ENCODE measurements at regions not wholly inside any gene's neighbourhood (a gene's known extent, or its start where the extent isn't known, plus 50 kb on each side); places are given as distances from the start of the nearest gene placed in this dataset.

DNA sequence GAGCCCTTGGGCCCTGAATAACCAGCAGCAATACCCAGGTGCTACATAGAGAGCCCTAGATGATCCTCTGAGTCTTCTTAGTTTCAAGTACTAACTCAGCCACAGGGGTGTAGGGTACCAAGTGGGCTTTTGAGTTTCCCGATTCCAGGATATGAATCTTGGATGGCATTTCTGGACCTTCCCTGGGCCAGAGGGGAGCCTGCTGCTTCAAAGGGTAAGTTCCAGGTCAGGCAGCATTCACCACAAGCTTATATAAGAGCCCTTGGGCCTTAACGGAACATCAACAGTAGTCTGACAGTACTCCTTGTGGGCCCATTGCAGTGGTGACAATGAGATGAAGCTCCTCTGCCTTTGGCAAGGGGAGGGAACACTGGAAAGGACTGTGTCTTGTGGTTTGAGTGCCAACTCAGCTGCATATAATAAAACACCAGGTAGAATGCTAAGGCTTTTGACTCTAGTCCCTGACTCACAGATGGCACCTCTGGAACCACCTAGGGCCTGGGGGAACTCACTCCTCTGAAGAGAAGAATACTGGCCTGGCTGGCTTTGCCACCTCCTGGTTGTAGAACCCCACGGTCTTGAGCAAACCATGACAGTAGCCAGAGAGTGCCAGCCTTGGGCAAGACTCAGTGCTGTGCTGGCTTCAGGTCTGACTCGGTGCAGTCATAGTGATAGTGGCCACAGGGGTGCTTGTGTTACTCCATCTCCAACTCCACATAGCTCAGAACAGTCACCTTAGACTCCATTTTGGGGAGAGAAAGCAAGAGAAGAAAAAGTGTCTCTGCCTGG is 235.7 kb downstream of the AKAIN1 start:
- no peaks in the 10 kb centered on the region for H3K27me3 ChIP-seq (replicated peaks; ENCODE audit: insufficient read depth, low read depth, low read length, poor library complexity)
- no peak overlapping the region for H3K4me3 ChIP-seq (ENCODE audit: low read depth, low read length, poor library complexity, severe bottlenecking)
- no peaks in the 10 kb centered on the region for H3K9me3 ChIP-seq (ENCODE audit: low read depth, low read length, poor library complexity, severe bottlenecking)
- TF ChIP-seq EZH2 (IDR thresholded peaks at IDR 0.05; ENCODE audit: borderline replicate concordance, low read depth, low read length, poor library complexity, severe bottlenecking) = no peak
- TF ChIP-seq, protein P1, sequence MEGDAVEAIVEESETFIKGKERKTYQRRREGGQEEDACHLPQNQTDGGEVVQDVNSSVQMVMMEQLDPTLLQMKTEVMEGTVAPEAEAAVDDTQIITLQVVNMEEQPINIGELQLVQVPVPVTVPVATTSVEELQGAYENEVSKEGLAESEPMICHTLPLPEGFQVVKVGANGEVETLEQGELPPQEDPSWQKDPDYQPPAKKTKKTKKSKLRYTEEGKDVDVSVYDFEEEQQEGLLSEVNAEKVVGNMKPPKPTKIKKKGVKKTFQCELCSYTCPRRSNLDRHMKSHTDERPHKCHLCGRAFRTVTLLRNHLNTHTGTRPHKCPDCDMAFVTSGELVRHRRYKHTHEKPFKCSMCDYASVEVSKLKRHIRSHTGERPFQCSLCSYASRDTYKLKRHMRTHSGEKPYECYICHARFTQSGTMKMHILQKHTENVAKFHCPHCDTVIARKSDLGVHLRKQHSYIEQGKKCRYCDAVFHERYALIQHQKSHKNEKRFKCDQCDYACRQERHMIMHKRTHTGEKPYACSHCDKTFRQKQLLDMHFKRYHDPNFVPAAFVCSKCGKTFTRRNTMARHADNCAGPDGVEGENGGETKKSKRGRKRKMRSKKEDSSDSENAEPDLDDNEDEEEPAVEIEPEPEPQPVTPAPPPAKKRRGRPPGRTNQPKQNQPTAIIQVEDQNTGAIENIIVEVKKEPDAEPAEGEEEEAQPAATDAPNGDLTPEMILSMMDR (conservative IDR thresholded peaks at IDR 0.05; ENCODE audit: low read depth, low read length) = no peak
- ChIA-PET CTCF (no interaction called here), POLR2A (ENCODE audit: low non-redundant PET) (no interaction called here)
- H3K36me3 ChIP-seq (ENCODE audit: insufficient read depth, low read length, poor library complexity, severe bottlenecking) = no peaks in the 10 kb centered on the region
- no peak overlapping the region for H3K27ac ChIP-seq (ENCODE audit: low read depth, low read length, poor library complexity, severe bottlenecking)
- BruUV-seq (replicated peaks) = no TSS peak
- no peaks in the 10 kb centered on the region for H3K4me1 ChIP-seq (ENCODE audit: insufficient read depth, low read length, poor library complexity, severe bottlenecking)
- no peak for DNase-seq (ENCODE audit: low spot score)
- intact Hi-C loops (cut with micrococcal nuclease; ENCODE audit: unreplicated experiment) = no loop called here

DNA sequence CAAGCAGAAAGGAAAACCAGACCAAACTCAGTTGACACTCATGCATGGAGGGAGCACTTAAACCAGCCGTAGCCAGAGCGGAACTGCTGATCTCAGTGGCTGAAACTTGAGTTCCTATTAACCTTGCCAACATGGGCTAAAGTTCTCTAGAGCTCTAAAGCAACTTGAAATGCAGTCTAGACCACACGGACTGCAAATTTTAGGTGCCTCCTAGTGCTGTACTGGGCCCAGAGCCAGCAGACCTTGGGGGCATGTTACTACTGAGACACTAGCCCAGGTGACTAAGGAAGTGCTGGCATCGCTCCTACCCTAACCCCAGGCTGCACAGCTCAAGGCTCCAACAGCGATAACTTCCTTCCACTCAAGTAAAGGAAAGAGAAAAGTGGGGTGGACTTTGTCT is 236.5 kb downstream of the AKAIN1 start:
- Histone ChIP-seq H3K4me1 (ENCODE audit: insufficient read depth, low read length, poor library complexity, severe bottlenecking) (no peaks in the 10 kb centered on the region), H3K27me3 (replicated peaks; ENCODE audit: insufficient read depth, low read depth, low read length, poor library complexity) (no peaks in the 10 kb centered on the region), H3K4me3 (ENCODE audit: low read depth, low read length, poor library complexity, severe bottlenecking) (no peak overlapping the region), H3K9me3 (ENCODE audit: low read depth, low read length, poor library complexity, severe bottlenecking) (no peaks in the 10 kb centered on the region), H3K36me3 (ENCODE audit: insufficient read depth, low read length, poor library complexity, severe bottlenecking) (no peaks in the 10 kb centered on the region), H3K27ac (ENCODE audit: low read depth, low read length, poor library complexity, severe bottlenecking) (no peak overlapping the region)
- ChIA-PET CTCF (no interaction called here), POLR2A (ENCODE audit: low non-redundant PET) (no interaction called here)
- TF ChIP-seq, protein P1 (conservative IDR thresholded peaks at IDR 0.05; ENCODE audit: low read depth, low read length) = no peak
- no peak for TF ChIP-seq EZH2 (IDR thresholded peaks at IDR 0.05; ENCODE audit: borderline replicate concordance, low read depth, low read length, poor library complexity, severe bottlenecking)
- BruUV-seq (replicated peaks) = no TSS peak
- intact Hi-C loops (cut with micrococcal nuclease; ENCODE audit: unreplicated experiment) = no loop called here
- DNase-seq (ENCODE audit: low spot score) = no peak

DNA sequence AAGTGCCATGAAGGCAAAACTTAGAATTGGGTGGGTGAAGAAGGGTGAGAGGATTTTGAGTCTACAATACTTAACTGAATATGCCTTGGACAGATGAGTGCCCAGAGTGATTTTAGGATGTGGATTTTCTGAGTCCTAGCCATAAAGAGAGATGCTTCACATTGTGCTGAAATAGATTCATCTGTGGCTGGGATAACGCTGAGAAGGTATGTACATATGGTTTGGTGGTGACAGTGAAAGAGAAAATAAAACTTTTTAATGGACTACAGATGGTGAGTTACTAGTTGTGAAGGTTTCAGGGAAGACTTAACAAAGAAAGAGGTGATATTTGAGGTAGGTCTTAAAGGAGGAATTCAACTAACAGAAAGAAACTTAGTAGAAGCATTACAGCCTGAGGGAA is 265.8 kb downstream of the AKAIN1 start:
- ChIA-PET POLR2A (ENCODE audit: low non-redundant PET) (no interaction called here), CTCF (no interaction called here)
- H3K36me3 ChIP-seq (ENCODE audit: insufficient read depth, low read length, poor library complexity, severe bottlenecking) = no peaks in the 10 kb centered on the region
- H3K27me3 ChIP-seq (replicated peaks; ENCODE audit: insufficient read depth, low read depth, low read length, poor library complexity) = no peaks in the 10 kb centered on the region
- no peak for DNase-seq (ENCODE audit: low spot score)
- H3K27ac ChIP-seq (ENCODE audit: low read depth, low read length, poor library complexity, severe bottlenecking) = no peak overlapping the region
- H3K4me1 ChIP-seq (ENCODE audit: insufficient read depth, low read length, poor library complexity, severe bottlenecking) = no peaks in the 10 kb centered on the region
- H3K4me3 ChIP-seq (ENCODE audit: low read depth, low read length, poor library complexity, severe bottlenecking) = no peak overlapping the region
- intact Hi-C loops (cut with micrococcal nuclease; ENCODE audit: unreplicated experiment) = no loop called here
- TF ChIP-seq EZH2 (IDR thresholded peaks at IDR 0.05; ENCODE audit: borderline replicate concordance, low read depth, low read length, poor library complexity, severe bottlenecking) = no peak
- TF ChIP-seq, protein P1 (conservative IDR thresholded peaks at IDR 0.05; ENCODE audit: low read depth, low read length) = no peak
- H3K9me3 ChIP-seq (ENCODE audit: low read depth, low read length, poor library complexity, severe bottlenecking) = peaks cover 12% of the 10 kb centered on the region
- no TSS peak for BruUV-seq (replicated peaks)
